ENCODE measurements at regions not wholly inside any gene's neighbourhood (a gene's known extent, or its start where the extent isn't known, plus 50 kb on each side); places are given as distances from the start of the nearest gene placed in this dataset.
A peak's percentile ranks its signal among the peaks of the same experiment; 100 is the strongest.

- H3K27ac Mint-ChIP-seq: no peak overlapping the region
- H3K4me3 Mint-ChIP-seq: no peak overlapping the region
- H3K27me3 Mint-ChIP-seq: peaks cover 10% of the 10 kb centered on the region
- no peak for DNase-seq (ENCODE audit: extremely low spot score, unreplicated experiment)
- H3K36me3 Mint-ChIP-seq: no peaks in the 10 kb centered on the region
- peak; percentile 80 for TF ChIP-seq CTCF (conservative IDR thresholded peaks at IDR 0.05)
- peaks cover 4% of the 10 kb centered on the region for H3K4me1 Mint-ChIP-seq (ENCODE audit: unreplicated experiment)
- H3K9me3 Mint-ChIP-seq: peaks cover under 1% of the 10 kb centered on the region
Observed at GRCh38 chr18:43563780-43564179, 286.5 kb upstream of the SYT4 start.

- H3K4me1 Mint-ChIP-seq (ENCODE audit: unreplicated experiment): peaks cover 3% of the 10 kb centered on the region
- no peak for TF ChIP-seq CTCF (conservative IDR thresholded peaks at IDR 0.05)
- no peak overlapping the region for H3K4me3 Mint-ChIP-seq
- peaks cover 12% of the 10 kb centered on the region for H3K27me3 Mint-ChIP-seq
- H3K36me3 Mint-ChIP-seq: no peaks in the 10 kb centered on the region
- no peaks in the 10 kb centered on the region for H3K9me3 Mint-ChIP-seq
- no peak for DNase-seq (ENCODE audit: extremely low spot score, unreplicated experiment)
- H3K27ac Mint-ChIP-seq: no peak overlapping the region
Observed at GRCh38 chr18:43570593-43570992, 293.3 kb upstream of the SYT4 start.

GRCh38 chr18:43571078-43571689 is 293.9 kb upstream of the SYT4 start:
- no peaks in the 10 kb centered on the region for H3K9me3 Mint-ChIP-seq
- DNase-seq (ENCODE audit: extremely low spot score, unreplicated experiment): no peak
- H3K27ac Mint-ChIP-seq: no peak overlapping the region
- H3K4me1 Mint-ChIP-seq (ENCODE audit: unreplicated experiment): peaks cover 3% of the 10 kb centered on the region
- H3K27me3 Mint-ChIP-seq: peaks cover 12% of the 10 kb centered on the region
- no peak overlapping the region for H3K4me3 Mint-ChIP-seq
- peak; percentile 90 for TF ChIP-seq CTCF (conservative IDR thresholded peaks at IDR 0.05)
- H3K36me3 Mint-ChIP-seq: no peaks in the 10 kb centered on the region

- peaks cover 12% of the 10 kb centered on the region for H3K27me3 Mint-ChIP-seq
- H3K36me3 Mint-ChIP-seq: no peaks in the 10 kb centered on the region
Observed at GRCh38 chr18:43572163-43572562, 294.9 kb upstream of the SYT4 start.

GRCh38 chr18:43574974-43575373 is 297.7 kb upstream of the SYT4 start:
- H3K27me3 Mint-ChIP-seq: peaks cover 3% of the 10 kb centered on the region
- no peaks in the 10 kb centered on the region for H3K36me3 Mint-ChIP-seq
- H3K9me3 Mint-ChIP-seq: no peaks in the 10 kb centered on the region
- no peak overlapping the region for H3K27ac Mint-ChIP-seq
- H3K4me1 Mint-ChIP-seq (ENCODE audit: unreplicated experiment): peaks cover 7% of the 10 kb centered on the region
- no peak overlapping the region for H3K4me3 Mint-ChIP-seq
- no peak for TF ChIP-seq CTCF (conservative IDR thresholded peaks at IDR 0.05)
- DNase-seq (ENCODE audit: extremely low spot score, unreplicated experiment): no peak

More at GRCh38 chr18:43572163-43572562, 294.9 kb upstream of the SYT4 start:
- Mint-ChIP-seq H3K4me3 (no peak overlapping the region), H3K9me3 (no peaks in the 10 kb centered on the region), H3K27ac (no peak overlapping the region), H3K4me1 (ENCODE audit: unreplicated experiment) (peaks cover 3% of the 10 kb centered on the region)
- TF ChIP-seq CTCF (conservative IDR thresholded peaks at IDR 0.05): no peak
- DNase-seq (ENCODE audit: extremely low spot score, unreplicated experiment): no peak

GRCh38 chr18:43578211-43578610 is 300.9 kb upstream of the SYT4 start:
- DNase-seq (ENCODE audit: extremely low spot score, unreplicated experiment): no peak
- Mint-ChIP-seq H3K4me1 (ENCODE audit: unreplicated experiment) (peaks cover 4% of the 10 kb centered on the region), H3K4me3 (no peak overlapping the region), H3K9me3 (no peaks in the 10 kb centered on the region), H3K36me3 (no peaks in the 10 kb centered on the region), H3K27me3 (peaks cover 3% of the 10 kb centered on the region), H3K27ac (no peak overlapping the region)
- TF ChIP-seq CTCF (conservative IDR thresholded peaks at IDR 0.05): no peak
